ENCODE measurements at regions not wholly inside any gene's neighbourhood (a gene's known extent, or its start where the extent isn't known, plus 50 kb on each side); places are given as distances from the start of the nearest gene placed in this dataset.
"Not testable (repeated sequence)": the region's sequence is repeated elsewhere in the genome, so short reads cannot be mapped to it uniquely, and the experiment has no call there.

DNA sequence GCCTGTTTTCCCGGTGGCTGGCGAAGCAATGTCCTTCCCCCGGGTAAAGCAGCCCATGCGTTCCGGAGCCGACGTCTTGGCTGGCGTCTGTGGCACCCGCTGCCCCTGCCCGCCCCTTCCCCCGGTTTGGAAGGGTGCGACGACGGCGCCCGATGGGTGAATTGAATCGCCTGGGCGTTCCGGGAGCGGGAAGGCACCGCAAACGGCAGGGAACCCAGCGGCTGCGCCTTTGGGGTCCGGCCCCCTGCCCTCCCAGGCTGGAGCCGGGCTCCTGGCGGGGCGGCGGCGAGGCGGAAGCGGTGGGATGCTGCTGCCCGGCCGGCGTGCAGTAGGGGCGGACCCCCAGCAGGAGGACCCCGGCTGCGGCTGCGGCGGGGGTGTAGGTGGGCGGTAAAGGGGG is 123.6 kb upstream of the RHOU start:
- not testable (repeated sequence) for DNase-seq

DNA sequence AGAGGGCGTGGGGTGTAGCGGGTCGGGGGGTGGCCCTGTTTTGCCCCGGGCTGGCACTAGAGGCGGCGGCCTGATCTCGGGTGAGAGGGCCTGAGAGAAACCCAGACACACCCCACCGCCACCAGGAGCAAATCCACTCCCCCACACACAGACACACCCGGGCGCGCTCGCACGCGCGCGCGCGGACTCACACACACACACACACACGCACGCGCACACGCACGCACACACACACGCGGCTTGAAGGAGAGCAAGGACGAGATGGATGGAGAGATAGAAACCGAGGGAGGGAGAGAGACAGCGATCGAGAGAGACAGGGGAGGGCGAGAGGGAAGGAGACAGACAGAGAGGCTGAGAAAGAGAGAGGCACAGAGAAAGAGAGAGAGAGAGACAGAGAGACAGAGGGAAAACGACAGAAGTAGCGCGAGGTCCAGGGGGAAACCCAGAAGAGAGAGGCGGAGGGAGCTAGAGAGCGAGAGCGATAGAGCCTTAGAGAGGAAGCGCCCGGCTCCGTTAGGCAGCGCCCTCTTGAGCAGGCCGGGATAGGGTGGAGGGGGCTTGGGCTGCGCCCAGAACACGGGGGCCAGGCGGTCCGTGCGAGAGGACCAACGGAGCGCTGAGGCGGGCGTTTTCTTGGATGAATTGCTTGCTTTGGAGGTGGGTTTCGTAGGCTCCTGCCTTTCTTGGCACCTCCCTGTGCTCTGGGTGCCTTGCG is 113.1 kb upstream of the RHOU start:
- DNase-seq: not testable (repeated sequence)

DNA sequence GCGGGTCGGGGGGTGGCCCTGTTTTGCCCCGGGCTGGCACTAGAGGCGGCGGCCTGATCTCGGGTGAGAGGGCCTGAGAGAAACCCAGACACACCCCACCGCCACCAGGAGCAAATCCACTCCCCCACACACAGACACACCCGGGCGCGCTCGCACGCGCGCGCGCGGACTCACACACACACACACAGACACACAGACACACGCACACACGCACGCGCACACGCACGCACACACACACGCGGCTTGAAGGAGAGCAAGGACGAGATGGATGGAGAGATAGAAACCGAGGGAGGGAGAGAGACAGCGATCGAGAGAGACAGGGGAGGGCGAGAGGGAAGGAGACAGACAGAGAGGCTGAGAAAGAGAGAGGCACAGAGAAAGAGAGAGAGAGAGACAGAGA is 108.8 kb upstream of the RHOU start:
- DNase-seq: not testable (repeated sequence)

DNA sequence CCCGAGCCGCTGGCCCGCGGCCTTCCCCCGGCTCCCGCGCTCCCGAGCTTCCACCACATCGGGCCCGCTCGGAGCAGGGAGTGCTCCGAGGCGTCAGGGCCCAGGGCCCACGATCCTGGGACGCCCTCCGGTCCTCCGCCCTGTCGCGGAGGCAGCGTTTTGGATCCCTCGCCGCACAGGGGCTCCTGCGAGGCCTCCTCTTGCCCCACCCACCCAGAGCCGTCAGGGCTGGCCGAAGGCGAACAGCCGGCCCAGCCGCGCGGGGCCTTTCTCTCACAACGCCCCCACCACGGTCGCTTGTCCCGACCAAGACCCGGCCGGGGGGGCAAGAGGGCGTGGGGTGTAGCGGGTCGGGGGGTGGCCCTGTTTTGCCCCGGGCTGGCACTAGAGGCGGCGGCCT is 102.4 kb upstream of the RHOU start:
- DNase-seq: not testable (repeated sequence)

DNA sequence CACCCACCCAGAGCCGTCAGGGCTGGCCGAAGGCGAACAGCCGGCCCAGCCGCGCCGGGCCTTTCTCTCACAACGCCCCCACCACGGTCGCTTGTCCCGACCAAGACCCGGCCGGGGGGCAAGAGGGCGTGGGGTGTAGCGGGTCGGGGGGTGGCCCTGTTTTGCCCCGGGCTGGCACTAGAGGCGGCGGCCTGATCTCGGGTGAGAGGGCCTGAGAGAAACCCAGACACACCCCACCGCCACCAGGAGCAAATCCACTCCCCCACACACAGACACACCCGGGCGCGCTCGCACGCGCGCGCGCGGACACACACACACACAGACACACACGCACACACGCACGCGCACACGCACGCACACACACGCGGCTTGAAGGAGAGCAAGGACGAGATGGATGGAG is 100.0 kb upstream of the RHOU start:
- not testable (repeated sequence) for DNase-seq

DNA sequence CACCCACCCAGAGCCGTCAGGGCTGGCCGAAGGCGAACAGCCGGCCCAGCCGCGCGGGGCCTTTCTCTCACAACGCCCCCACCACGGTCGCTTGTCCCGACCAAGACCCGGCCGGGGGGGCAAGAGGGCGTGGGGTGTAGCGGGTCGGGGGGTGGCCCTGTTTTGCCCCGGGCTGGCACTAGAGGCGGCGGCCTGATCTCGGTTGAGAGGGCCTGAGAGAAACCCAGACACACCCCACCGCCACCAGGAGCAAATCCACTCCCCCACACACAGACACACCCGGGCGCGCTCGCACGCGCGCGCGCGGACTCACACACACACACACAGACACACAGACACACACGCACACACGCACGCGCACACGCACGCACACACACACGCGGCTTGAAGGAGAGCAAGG is 97.8 kb upstream of the RHOU start:
- DNase-seq: not testable (repeated sequence)

DNA sequence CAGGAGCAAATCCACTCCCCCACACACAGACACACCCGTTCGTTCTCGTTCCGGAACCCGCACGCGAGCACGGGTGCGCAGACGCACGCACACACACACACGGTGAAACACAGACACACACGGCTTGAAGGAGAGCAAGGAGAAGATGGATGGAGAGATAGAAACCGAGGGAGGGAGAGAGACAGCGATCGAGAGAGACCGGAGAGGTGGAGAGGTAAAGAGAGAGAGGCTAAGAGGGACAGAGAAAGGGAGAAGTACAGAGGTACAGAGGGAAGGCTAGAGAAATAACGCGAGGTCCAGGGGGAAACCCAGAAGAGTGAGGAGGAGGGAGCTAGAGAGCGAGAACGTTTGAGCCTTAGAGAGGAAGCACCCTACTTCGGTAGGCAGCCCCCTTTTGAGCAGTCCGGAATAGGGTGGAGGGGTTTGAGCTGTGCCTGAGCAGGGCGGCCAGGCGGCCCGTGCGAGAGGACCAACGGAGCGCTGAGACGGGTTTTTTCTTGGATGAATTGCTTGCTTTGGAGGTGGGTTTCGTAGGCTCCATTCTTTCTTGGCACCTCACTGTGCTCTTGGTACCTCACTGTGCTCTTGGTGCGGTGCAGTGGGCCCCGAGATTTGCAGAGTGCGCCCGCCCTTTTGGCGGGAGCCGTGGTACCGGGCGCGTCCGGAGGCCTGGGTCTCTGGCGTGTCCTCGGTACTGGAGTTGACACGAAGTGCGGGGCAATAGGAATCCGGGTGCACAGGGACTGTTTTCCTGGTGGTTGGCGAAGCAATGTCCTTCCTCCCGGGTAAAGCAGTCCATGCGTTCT is 88.4 kb upstream of the RHOU start:
- no peak for DNase-seq

DNA sequence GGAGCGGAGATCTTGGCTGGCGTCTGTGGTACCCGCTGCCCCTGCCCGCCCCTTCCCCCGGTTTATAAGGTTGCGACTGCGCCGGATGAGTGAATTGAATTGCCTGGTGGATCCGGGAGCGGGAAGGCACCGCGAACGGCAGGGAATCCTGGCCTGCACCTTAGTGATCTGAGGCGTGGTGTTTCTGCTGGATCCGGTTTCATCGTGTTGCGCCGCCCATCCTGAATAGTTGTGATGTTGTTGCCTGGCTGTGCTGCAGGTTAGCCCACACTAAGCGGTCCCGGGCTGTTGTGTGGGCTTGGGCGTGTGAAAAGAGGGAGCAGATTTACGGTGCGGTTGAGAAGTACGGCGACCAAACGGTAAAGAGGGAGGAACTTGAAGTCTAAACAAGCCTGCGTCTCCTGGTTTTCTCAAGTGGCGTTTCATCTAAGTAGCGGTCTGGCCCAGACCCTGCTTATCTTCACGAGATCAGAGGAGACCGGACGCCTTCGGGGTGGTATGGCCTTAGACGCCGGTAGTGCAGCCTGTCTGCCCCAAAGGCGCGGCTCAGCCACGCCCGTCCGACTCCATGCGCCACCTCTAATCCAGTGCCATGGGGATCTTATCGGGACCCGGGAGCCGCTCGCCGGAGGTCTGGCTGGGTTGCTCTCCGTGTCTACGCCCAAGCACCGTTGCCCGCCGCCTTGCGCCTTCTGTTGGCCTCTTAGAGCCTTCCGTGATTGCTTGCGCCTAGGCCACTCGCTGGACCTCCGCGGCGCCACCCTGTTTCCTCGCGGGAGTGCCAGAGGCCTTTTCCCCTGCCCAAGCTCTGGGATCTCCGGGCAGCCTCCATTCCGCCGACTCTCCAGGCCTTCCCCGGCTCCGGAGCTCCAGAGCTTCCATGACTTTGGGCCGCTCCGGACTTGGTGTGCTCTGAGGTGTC is 87.5 kb upstream of the RHOU start:
- peak; percentile 56 for DNase-seq

DNA sequence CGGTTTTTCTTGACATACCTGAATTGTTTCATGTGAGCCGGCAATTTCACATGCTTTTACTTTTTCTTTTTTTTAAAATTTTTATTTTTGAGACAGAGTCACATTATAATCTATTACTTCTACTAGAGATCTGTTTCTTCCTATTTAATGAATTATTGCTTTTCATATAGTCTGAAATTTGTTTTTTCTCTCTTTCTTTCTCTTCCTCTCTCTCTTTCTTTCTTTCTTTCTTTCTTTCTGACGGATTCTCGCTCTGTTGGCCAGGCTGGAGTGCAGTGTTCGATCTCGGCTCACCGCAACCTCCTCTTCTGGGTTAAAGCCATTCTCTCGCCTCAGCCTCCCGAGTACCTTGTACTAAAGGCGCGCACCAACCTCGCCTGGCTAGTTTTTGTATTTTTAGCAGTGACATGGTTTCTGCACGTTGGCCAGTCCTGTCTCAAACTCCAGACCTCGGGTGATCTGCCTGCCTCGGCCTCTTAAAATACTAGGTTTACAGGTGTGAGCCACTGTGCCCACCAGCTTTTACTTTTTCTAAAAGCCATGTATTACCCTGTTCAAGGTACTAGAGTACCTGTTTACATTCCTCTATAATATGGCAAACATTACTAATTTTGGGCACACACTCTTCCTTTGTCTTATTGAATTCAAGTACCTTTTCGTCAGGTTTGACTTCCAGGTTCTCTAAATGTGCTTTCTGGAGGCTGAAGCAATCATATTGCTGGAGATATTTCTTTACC is 86.5 kb upstream of the RHOU start:
- DNase-seq: no peak

DNA sequence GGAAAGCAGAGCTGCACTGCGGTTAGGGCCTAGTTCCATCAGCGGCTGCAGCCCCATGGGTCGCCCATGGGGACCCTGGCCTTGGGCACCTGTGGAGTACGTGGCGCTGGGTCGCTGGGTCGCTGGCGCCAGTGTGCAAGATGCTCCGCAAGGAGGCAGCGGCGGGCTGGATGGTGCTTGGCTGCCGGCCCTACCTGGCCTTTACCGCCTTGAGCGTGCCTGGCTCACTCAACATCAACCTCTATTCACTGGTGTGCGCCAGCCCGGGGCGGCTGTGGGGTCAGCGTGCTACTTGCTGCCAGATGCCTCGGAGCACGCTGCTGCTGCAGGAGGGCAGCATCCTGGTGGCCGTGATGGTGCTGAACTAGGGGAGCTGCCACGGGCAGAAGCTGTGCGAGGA is 85.1 kb upstream of the RHOU start:
- no peak for DNase-seq

DNA sequence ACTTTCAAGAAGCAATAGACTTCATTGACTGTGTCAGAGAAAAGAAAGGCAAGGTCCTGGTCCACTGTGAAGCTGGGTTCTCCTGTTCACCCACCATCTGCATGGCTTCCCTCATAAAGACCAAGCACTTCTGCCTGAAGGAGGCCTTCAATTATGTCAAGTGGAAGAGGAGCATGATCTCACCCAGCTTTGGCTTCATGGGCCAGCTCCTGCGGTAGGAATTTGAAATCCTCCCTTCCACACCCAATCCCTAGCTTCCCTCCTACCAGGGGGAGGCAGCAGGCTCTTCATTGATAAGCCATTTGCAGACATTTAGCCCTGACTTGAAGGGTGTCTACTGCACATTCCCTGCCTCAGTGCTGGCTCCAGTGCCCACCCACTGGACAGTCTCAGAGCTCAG is 84.3 kb upstream of the RHOU start:
- no peak for DNase-seq

DNA sequence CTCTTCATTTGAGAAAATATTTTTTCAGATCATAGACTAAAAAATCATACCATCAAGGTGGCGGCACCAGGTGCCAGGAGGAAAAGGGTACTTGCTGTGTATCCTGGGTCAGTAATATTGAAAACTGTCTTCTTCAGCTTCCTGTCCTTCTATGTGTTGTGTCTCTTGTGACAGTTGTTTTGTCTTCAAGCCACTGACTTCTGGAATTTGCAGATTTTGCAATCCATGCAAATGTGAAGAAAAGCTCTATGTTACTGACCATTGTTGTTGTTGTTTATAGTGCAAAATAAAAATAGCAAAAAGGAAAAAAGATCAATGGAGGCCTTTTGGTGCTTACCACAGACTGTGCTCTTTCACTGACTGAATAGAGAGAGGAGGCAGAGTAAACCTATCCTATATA is 83.2 kb upstream of the RHOU start:
- no peak for DNase-seq

DNA sequence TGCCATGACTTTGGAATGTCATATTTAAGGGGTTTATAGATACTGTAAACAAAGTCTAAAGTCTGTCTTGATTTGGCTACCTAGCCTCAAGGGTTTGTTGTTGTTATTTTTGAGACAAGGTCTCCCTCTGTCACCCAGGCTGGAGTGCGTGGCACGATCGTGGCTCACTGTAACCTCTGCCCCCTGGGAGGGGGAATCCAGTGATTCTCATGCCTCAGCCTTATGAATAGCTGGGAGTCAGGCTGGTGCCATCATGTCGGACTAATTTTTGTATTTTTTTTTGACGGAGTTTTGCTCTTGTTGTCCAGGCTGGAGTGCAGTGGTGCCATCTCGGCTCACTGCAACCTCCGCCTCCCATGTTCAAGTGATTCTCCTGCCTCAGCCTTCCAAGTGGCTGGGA is 82.2 kb upstream of the RHOU start:
- not testable (repeated sequence) for DNase-seq

DNA sequence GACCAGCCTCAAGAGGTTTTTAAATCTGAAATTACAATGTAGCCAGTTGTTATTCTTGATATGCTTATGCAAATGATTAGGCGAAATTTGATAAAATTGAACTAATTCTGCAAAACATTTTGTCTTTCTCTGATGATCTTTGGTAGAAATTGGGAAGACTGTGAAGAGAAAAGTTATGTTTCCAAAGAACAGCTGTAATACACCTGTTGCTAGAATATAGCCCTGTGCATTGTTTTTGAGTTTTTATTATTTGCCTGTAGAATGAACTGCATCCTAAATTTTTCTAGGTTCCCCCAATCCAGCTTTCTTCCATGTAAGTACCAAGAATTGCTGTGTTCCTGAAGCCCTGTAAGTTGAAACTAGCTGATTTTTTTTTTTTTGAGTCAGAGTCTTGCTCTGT is 81.5 kb upstream of the RHOU start:
- DNase-seq: no peak

DNA sequence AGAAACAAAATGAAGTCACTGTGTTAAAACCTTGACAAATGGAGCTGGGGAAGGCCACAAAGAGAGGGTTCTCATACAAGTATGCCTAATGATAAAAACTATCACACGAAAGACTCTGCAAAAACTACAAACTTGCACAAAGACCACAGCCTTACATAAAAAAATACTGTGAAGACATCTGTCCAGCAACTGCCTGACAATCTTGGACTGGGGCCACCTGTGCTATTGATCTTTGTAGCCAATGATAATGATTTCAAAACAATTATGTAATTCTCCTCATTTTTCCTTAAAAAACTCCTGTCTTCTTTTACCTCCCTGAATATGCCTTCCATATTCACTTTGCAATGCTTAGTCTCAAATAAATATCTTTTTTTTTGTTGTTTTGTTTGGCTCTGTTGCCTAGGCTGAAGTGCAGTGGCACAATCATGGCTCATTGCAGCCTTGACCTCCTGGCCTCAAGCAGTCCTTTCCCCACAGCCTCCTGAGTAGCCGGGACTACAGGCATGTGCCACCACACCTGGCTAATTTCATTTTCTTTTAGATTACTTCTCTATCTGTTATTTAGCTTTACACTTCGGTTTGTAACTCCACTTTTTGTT is 79.4 kb upstream of the RHOU start:
- no peak for DNase-seq

DNA sequence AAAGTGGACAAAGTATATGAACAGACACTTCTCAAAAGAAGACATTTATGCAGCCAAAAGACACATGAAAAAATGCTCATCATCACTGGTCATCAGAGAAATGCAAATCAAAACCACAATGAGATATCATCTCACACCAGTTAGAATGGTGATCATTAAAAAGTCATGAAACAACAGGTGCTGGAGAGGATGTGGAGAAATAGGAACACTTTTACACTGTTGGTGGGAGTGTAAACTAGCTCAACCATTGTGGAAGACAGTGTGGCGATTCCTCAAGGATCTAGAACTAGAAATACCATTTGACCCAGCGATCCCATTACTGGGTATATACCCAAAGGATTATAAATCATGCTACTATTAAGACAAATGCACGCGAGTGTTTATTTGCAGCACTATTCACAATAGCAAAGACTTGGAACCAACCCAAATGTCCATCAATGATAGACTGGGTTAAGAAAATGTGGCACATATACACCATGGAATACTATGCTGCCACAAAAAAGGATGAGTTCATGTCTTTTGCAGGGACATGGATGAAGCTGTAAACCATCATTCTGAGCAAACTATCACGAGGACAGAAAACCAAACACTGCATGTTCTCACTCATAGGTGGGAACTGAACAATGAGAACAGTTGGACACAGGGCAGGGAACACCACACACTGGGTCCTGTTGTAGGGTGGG is 73.1 kb upstream of the RHOU start:
- not testable (repeated sequence) for DNase-seq

DNA sequence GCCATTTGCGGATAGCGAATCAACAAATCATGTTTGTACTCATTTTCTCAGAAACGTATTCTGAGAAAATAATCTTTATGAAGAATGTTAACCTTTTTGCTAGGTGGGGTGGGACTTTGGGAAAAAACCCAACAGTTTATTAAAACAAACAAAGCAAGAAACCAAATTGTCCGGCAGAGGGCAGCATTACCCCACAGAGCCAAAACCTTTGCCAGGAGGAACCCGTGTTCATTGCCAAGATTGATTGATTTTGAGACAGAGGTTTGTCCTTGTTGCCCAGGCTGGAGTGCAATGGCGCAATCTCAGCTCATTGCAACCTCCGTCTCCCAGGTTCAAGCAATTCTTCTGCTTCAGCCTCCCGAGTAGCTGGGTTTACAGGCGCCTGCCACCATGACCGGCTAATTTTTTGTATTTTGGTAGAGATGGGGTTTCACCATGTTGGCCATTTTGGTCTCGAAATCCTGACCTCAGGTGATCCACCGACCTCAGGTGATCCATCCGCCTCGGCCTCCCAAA is 70.8 kb upstream of the RHOU start:
- peak; percentile 32 for DNase-seq

DNA sequence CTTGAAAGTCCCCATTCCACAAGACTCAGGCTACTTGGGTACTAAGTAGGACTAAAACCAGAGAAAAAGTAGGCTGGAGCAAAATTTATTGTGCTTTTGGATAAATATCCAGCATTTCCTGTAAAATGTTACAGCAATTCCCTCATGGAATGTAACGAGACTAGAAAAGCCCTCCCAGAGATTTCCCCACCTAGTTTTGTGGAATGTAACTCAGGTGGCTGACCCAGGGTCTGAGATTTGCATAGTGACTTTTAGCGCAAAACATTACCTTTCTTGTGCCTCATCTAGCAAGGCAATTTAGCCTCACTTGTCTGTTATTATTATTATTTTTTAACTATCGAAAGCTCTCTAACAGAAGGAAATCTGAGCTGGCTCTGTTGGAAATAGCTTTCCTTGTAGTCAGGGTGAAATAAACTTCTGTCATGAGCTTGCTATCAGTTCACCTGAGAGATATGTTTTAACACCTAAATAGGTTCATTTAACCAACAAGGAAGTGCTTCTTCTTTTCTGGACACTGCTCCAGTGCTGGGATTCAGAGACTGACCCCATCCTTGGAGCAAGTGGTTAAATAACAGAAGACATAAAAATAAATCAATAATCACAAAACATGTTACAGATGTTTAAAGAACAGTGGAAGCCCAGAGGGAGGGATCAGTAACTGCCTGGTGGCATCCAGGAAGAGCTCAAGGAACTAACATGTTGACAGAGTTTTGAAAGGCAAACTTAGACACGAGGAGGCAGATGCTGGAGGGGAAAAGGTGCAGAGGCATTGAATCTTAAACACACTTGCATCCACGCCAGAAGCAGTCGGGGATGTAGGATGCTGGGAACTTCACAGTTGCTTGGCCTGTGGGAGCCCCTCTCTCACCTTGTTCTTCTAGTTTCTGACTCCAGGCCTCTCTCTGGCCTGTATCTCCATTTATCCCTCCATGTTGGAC is 68.3 kb upstream of the RHOU start:
- DNase-seq: no peak

DNA sequence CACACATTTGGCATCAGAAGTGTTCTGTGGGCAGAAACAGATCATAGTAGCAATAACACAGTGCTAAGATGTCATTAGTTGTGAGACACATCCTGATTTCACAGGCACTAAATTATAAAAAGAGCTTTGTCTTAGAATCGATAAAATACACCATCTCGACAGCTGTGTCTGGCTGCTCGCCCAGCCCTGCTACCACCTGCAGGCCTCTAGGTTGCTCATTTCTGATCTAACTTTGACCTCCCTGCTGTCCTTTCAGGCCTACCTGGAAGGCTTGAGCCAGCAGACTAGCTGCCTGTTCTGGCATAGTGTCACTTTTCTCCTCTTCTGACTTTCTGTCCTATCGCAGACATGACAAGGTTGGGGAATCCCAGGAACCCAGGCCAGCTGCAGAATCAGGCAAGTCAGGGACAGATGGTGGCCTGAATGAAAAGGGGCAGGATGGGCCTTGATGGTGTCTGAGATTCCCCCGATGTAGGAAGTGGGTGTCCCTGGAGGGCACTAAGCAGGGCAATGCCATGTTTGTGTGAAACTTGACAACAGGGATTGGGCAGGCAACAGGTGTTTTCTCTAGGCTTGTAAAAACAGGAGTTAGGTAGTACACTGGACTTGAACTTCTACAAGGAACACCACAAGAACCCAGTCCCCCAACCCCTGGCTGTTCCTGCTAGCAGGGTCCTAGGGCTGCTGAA is 66.6 kb upstream of the RHOU start:
- no peak for DNase-seq

DNA sequence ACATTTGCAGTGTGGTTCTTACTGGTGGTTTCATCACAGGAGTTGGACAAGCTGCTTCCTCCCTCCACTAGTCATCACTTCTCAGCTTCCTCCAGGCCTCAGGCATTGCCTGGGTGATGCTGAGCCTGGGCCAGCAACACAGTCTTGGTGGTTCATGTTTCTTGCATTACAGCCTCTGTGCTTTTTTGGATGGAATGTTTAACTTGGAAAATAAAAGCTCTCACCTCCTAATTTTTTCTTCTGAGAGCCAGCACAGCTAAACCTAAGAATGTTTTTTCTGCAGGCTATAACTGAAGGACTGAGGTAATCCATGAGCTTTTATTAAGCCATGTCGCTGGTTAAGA is 66.1 kb upstream of the RHOU start:
- no peak for DNase-seq
